ENCODE measurements at regions not wholly inside any gene's neighbourhood (a gene's known extent, or its start where the extent isn't known, plus 50 kb on each side); places are given as distances from the start of the nearest gene placed in this dataset.

DNA sequence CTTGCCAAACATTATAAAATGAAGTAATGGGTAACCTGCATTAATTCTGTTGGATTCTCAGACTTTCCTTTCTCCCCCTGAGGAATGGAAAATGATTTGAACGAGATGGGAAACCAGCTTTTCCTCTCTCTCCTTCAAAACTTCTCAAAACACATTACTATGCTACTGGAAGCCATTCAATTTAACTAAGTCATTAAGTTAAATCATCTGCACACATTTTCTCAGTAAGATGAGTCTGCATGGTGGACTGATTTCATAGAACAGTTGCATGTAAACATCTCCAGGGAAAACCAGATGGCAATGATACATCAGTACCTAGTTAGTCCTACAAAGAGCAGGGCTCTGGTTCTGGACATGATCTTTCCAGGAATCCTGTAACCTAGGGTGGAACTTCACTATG lies 59.9 kb downstream of the BMP4 start:
- DNase-seq = no peak

DNA sequence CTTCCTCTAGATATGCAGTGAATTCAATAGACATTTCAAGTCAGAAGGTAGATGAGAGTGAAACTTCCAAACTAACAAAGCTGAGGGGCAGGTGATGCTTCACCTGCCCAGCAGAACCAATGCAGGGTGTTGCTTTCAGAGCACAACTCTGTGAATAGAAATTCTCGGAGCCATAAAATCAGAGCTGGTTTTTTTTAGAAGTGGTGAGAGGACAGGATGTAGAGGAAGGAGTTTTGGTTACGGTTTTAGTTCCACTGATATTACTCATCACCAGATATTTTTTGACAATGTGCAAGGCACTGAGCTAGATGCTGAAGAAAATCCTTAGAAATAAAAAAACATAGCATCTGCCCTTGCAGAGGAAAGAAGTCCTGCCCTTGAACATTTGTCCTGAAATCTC lies 62.2 kb downstream of the BMP4 start:
- DNase-seq = no peak

DNA sequence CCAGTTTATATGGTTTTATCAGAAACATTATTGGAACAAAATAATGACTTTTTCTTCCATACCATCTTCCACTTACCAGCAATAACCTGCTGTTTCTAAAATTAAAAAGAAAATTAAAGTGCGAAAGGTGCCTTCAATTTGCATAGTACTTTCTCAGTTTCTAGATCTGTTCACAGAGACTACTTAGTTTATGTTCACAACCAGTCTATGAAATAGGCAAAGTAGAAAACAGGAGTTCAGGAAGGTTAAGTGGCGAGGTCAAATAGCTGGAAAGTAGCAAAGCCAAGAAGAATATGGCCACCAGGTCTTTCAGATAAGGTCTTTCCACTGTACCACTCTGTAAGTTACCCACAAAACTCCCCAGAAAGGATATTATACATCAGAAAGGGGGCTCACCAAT lies 63.3 kb downstream of the BMP4 start:
- no peak for DNase-seq

DNA sequence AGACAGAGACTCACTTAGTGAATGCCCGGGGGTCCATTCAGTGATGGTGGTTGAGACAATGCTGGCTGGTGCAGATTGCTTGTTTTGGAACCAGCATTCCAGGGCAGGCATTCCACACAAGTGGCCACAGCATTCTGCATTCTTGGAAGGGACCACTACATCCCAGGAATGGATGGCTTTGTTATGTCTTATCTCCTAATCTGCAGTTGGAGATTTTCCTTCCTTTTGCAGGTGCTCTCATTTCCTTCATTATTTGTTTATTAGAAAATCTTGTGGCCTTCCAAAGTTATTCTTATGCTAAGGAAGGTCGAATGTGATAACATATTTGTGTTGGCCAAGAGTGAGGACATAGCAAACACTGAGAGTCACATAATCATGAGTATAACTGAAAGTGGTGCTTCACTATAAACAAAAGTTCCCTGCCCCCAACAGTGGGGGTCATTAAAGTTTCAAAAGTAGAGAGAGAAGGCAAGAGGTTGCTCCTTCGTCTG lies 66.0 kb downstream of the BMP4 start:
- no peak for DNase-seq

DNA sequence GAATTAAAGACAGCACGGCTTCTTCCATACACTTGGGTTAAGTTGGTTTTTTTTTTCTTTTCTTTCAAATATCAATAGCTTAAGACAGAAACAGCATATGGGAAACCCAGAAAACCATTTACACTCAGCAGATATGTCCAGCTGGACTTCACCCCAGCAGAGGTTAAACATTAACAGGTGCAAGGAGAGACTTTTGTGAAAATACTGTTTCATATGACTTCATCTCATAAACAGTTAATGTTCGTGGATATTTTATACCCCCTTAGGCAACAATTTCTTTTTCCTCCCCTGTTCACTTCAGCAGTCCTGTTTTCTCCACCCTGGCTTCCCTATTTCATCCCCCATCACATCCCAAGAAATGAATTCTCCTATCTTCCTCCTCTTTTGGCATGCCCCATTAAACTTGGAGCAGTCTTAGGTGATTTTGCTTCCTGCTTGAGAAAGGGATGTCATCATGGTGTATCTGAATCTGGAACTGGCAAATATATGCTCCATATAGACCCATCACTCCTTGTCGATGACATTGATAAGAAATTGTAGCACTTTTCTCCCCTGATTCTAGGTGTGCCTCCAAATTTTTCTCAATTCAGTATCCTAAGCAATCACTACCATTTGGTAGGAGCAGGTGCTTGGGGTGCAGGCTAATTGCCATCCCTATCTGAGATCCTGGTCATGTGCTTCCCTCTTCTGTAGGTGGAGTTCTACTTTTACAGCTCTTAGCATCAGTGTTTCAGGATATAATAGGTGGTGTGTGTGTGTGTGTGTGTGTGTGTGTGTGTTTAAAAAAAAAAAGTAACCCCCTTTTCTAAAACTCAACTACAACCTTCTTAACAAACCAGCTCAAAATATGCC lies 67.9 kb downstream of the BMP4 start:
- DNase-seq = no peak

DNA sequence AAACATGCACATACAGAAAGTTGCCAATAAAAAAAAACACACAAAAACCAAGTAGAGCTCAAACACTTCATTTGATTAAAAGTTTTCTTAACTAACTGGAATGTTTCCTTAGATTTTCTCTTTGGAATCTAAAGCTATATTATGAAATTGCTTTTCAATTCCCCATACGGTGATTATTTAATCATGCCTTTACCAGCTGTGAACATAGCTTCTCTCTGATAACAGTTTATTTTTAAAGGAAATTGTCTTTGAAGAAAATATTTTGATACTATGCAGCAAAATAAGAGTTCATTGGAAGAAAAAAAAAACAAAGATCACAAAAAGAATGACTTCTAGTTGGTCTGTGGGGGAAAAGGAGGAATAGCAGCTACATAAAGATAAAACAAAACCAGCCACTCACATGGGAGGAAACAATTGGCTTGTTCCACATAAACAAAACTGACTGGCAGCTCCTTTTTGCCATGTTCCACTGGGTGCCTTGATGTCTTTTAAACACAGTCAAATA lies 71.4 kb downstream of the BMP4 start:
- no peak for DNase-seq

DNA sequence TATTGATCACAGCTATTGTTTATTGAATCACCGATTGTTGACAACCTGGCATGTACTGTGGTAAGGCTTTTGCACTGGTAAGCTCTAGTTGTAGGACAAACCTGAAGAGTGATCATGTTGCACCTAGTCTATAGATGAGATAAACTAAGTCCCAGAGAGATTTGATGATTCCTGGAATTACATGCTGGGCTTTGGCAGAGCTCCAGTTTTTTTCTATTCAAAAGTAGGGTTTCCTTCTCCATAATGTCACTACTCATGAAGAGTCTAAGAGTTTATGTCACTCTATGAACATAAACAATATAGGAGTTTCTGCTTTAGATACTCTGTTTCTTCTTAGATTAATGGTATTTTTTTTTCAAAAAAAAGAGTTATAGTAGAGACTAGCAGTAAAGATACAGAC lies 72.0 kb downstream of the BMP4 start:
- DNase-seq = no peak

DNA sequence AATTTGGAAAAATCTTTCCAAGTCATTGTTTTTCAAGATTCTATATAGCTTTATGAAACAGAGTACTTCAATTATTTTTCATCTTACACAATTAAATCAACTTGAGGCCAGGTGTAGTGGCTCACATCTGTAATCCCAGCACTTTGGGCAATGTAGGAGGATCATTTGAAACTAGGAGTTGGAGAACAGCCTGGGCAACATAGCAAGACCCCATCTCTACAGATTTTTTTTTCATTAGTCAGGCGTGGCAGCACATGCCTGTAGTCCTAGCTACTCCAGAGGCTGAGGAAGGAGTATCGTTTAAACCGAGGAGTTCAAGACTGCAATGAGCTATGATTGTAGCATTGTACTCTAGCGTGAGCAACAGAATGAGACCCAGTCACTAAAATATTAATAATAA lies 72.9 kb downstream of the BMP4 start:
- DNase-seq = no peak

DNA sequence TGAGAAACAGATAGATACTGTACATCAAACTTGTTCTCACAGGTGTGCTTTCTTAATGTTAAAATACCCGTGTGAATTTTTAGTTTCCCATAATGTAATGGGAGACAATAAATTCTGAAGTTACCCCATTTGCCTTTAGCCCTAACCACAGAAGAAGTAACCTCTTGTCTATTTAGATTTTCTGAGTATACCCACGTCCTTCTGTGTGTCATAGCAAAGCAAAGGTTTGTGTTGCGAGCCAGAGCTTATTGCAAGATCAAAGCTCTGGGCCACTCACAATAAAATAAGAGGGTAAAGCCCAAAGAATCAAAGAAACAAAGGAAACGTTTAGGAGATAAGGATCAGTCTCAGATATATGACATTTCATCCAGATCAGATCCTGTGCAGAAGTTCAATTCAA lies 73.9 kb downstream of the BMP4 start:
- DNase-seq = no peak

DNA sequence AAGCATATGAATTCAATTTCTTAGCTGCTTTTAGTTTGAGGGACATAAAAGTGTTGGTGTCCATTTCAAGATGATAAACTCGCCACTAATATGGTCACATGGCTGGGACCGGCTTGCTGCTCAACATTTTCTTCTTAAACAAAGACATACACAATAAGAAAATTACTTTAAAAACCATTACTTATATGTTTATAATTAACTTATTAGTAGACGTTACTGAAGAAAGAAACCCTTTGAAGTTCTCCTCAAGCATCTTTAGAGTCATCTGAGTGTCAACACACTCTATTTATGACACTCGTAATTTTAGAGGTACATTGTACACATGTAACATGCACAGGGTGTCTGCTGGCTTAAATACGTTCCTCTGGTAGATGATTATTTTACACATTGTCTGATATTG lies 74.7 kb downstream of the BMP4 start:
- no peak for DNase-seq

DNA sequence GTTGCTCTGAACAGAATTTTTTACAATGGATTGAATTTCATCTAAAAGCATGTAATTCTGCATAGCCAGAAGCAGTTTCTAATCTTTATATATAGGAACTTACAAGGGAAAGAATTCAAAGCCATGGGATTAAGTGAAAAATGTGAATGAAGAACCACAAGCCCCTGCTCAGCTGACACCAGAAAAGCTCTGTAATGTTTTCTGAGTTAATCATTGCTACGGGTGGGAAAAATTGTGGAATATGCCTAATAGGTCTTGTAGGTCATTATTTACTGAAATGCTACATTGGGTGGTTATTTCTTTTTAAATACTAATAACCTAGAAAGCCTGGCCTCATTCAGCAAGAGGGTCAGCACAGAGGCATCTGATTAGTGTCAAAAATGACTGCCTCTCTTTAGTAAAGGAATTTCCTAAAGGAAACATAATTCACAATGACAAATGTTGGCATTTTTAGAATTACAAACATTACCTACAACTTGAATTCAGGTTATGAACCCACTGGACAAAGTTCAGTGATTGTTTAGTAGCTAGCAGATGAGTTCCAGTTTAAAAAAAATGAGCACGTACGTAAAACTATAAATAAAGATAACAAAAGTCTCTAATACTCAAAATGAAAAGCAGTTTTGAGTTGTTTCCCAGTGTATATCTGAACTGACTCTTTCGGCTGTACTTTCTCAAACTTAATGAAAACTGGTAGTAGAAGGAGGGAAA lies 75.3 kb downstream of the BMP4 start:
- DNase-seq = no peak

DNA sequence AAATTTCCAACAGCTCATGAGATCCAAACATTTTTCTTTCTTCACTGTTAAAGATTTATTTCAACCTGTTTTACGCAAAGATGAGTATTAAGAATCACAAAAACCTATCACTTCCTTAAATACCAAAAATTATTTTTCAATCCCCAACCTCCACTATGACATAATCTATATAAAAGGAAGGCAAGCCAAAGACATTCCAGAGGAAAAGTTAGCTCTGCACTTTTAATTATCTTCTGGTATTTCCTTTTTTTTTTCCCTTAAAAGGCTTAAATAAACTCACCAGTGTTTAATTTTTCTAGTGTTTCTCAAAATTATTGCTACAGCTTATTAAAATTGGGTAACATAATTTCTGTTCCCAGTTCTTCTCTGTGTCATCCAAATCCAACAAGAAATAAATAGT lies 75.9 kb downstream of the BMP4 start:
- no peak for DNase-seq

DNA sequence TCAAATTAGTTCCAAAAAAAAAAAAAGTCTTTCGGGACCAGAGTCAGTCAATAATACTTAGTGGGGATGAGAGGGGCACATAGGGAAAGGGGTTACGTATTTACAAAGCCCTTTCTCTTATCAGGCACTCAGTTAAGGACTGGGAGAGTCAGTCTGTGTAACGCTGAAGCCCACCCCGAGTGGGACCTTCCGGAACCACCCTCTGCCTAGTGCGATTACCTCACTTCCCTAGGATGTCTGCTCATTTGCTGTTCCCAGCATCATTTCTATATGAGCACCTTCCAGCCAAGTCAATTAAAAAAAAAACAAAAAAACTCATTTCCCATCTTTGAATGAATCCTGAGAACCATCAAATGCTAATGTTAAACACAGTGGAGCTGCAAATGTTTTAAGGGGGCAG lies 76.9 kb downstream of the BMP4 start:
- no peak for DNase-seq

DNA sequence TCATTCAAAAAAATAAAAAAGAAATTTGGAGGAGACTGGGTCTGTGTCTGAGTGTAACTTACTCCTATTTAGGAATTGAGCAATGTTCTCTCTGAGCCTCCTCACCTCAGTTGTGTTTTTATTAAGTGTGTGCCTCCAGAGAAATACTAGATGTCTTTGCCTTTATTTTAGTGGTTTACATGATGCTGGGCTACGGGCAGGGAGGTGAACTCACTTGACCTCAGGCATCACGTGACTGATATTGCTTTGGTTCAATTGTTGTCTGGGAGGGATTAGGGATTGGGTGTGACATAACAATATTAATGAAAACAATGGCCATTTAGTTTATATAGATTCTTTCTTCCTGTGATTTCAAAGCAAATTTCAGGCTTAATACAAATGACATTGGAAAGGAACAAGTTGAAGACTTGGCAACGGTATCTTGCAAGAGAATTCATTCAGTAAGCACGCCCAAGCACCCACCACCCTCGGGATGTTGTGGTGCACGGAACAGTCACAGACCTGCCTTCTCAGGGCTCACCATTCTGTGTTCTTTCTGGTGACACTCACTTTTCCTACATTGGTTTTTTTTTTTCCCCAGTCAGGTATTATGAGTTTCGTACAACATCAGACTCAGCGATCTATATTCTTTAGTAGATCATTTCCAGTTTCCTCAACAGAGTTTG lies 77.5 kb downstream of the BMP4 start:
- no peak for DNase-seq

DNA sequence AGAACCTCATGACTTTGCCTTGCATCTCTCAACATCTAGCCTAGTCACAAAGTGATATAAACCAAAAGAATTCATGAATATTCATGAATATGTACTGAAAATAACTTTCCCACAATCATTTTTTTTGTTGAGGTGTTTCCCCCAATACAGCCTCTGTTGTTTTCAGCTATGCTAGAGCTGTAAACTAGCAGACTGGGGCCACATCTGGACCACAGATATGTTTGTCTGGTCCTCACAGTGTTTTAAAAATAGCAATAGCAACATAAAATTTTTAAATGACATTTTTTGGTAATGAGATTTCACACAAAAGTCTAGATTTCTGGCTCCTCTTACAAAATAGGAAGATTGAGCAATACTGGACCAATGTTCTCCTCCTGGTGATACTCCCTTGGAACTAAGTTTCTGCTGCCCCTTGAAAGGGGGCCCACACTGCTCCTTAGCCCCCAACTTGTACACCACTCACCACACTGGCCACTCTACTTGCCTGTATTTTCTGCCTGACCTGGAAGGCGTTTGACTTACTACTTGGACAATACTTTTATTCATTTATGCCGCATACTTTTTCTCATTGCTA lies 81.2 kb downstream of the BMP4 start:
- DNase-seq = no peak

DNA sequence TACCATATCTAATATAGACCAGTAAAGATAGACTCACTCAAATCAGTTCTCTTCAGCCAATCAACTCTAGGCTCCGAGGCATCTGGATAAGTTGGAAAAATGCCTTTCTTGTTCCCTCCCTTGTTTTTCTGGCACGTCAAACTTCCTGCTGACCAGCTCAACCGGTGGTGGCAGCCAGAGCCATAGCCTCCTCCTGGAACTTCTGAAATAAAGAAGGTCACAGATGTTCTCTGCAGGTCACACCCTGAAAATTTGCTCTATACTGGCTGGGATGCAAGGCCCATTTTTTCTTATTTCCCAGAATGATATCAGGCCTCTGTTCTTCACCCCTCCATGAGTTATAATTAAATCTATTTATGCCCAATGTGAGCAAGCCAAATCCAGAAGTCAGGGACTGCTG lies 81.9 kb downstream of the BMP4 start:
- DNase-seq = no peak

DNA sequence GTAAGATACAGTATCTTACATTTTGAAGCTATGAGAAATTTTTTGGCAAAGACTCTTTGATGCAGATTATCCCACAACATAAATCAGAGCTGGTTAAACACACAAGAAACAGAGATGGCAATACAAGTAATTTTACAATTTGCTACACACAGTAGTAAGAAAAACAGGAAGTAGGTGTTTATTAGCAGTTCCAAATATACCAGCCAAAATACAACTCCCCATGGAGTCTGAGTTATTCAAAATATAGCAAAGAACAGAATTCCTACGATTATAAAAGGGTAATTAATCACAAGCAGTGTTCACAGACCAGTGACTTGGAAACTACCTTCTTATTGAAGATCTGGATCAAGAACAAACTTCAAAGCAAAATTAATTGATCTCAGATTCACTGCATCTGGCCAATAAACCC lies 83.9 kb downstream of the BMP4 start:
- DNase-seq = no peak

DNA sequence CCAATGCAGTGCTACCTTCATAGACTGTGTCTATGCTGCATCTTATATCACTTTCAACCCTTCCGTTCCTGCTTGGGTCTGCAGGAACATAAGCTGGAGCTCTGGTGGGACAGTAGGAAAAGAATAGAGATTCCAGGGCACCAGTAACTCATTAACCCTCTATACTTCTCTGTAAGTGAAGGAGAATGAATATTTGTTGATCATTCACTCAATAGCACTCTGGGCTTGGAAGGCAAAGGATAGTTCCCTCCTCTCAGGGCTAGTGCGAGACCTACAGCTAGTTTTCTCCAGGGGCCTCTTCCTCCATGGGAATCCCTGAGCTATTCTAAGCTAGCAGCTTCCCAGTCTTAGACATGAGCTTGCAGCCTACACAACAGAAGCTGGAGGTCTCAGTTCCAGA lies 84.7 kb downstream of the BMP4 start:
- no peak for DNase-seq

DNA sequence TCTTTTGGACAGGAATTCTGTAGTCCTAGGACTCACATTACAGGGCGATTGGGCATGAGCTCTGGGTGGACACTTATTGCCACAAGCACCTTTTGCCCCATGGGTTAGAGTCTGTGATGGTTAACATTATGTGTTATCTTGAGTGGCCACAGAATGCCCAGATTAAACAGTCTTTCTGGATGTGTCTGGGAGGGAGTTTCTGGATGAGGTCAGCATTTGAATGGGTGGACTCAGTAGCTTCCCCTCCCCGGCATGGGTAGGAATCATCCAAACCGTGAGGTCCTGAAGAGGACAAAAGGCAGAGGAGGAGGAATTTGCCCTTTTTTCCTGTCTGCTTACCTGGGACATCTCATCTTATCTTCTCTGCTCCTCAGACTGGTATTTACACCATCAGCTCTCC lies 85.6 kb downstream of the BMP4 start:
- DNase-seq = no peak

DNA sequence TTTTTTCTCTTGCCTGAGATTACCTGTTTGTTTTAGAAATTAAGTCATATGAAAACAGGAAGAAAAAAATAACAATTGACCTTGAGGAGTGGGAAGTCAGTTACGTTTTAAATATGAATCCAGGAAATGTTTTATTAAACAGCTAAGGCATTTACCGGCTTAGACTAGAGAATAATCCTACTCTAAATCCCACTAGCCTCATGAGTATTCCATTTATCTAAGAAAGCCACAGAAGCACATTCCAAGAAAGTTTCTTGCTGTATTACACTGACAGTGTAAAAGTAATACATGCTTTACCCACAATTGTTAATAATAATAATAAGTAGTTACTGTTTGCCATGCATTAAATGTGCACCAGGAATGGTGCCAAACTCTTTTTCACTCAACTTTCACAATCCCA lies 90.9 kb downstream of the BMP4 start:
- no peak for DNase-seq

DNA sequence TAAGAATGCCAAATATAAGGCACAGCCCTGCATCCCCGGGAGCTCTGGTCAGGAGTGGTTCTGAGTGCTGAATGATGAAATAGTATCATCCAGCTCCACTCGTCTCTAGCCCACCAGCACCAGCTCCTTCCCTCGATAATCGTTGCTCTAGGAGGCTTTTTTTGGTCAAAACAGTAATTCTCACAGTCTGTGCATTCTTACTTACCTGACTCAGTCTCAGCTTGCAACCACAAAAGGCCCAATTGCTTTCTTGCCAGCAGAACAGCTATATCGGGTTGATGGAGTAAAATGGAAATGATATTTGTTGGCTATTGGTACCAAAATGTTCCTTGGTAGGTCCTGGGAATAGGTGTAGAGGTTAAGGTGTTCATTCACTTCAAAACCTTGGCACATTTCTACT lies 94.8 kb downstream of the BMP4 start:
- no peak for DNase-seq

DNA sequence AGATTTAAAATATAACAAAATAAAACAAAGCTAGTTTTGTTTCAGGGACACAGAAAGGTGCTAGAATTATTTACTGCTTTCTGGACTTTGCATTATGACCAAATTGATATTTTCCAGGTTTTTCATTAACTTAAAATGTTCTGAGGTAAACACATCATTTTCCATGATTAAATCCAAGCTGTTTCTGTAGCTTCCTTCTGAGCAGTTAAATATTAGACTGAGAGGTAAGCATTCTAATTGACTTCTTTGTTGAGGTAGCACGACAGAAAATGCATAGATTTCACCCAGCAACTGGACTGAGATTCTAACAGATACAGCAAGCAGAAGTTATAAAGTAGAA lies 98.3 kb downstream of the BMP4 start:
- no peak for DNase-seq

DNA sequence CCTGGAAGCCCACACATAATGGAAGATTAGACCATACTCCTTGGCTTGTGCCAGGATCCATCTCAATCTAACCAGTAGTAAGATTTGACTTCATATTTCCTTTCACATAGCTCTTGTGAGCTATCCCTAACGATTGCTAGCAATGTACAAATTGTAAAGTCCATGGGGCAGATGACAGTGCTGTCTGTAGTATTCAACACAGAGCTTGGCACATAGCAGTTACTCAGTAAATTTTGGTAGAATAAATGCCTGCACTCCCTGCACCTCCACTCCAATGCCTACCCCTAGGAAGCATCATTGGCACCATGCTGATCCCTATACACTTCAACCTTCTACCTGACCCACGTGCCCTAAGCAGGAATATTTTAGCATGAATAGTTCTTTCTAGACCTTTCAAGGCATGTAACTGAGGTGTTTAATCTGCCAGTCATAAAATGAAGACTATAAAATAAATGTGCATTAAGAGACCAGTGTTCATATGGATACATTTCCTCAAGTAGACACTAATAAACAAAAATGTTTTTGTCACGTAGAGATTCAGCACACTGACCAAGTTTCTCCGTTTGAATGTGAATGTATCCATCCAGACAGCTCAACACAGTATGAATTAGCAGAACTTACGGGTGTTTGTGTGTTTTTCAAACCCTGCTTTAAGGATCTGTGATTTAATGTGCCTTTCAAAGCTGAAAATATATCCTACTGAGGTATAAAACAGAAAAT lies 98.8 kb downstream of the BMP4 start:
- no peak for DNase-seq
